CD4-positive, alpha-beta T cell treated with Interleukin-21 for 1 hour (primary cell): ENCODE measurements at regions not wholly inside any gene's neighbourhood (a gene's known extent, or its start where the extent isn't known, plus 50 kb on each side); places are given as distances from the start of the nearest gene placed in this dataset.

Experiments used
- DNase-seq: peaks from one replicate; pipeline ENCODE4 v3.0.0-alpha.2; 2020

DNA sequence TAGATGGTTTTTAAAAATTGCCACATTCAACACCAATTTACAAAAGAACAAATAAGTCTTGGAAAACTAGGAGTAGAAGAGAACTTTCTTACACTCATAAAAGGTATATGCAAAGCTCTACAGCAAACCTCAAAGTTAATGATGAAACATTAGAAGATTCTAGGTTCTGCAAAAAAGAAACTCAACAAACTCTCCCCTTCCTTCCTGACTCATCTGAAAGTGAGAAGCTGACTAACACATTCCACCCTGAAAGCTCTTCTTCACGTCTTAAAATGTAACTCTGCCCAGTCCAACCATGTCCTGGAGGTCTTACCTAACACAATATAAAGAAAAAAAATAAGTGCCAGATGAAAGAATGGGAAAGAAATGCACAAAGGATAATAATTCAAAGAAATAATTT is 218.9 kb upstream of the ISX start:
- DNase-seq: no peak

DNA sequence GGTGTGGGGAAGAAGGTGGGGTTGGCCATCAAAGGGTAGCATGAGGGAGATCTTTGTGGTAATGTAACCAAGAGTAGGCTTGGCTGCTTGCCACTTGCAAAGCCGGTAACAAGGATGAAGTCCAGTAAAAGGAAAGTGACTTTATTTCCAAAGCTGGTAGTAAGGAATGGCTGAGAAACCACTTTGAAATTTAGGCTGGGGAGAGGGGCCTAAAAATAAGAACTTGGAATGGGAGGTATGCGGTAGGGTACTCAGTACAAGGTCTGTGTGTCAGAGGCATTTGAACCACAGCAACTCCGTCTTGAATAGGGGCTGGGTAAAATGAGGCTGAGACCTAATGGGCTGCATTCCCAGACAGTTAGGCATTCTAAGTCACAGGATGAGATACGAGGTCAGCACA is 216.0 kb upstream of the ISX start:
- DNase-seq: no peak

DNA sequence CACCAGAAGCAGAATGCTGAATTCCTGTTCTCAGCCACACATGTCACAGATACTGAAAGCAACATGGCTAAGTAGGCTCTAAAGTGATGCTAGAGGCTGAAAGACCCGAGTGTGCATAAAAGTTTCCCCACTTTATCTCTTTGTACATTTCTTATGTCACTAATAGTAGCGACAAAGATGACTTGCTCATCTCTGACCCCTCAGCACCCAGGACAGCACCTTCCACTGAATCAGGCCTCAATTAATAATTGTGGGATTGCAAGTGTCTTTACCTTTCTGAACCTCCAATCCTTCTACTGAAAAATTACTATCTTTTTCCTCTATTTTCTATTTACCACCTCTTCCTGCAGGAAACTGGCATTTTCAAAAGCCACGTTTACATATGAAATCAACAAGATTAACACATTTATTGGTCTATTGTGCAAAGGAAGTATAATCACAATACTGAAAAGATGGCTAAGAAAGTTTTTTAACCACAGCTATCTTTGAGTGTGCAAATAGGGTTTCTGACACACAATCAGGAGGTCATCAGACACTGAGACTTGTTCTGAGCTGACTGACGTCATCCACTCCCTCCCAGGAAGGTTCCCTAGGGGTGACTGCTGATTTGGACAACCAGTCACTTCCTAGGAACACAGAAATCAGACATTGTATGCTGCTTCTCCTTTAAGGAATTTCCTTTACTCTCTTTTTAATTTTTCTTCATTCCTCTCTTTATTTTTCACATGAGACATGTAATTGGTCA is 213.9 kb upstream of the ISX start:
- no peak for DNase-seq

DNA sequence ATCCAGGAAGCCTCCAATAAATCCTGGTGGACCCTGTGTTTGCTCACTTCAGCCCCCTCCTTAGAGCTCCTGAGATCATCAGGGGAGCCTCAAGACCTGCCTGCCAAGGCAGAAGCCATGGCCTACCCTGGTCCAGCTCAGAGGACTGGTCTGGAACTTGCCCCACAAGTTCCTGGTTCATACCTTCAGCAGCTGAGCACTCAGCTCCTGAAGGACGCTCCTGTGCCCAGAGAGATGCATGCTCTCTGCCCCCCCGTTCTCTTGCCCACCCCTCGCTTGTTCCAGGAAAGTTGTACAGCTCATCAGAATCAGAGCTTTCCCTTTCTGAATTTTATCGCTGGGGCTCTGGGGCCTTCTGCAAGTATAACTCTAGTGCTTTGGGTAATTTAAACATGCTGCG is 210.5 kb upstream of the ISX start:
- no peak for DNase-seq

DNA sequence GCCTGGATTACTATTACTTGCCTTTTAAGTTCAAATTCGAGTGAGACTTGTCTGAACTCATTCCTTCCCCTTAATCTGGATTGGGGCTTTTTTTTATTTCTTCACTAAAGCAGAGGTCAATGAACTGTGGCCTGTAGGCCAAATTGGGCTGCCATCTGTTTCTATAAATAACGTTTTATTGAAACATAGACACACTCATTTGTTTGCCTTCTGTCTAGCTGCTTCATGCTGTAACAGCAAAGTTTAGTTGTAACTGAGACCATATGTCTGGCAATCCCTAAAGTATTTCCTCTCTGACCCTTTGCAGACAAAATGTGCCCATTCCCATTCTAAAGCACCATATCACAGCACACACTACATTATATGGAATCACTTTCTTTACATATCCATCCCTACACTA is 207.9 kb upstream of the ISX start:
- no peak for DNase-seq

DNA sequence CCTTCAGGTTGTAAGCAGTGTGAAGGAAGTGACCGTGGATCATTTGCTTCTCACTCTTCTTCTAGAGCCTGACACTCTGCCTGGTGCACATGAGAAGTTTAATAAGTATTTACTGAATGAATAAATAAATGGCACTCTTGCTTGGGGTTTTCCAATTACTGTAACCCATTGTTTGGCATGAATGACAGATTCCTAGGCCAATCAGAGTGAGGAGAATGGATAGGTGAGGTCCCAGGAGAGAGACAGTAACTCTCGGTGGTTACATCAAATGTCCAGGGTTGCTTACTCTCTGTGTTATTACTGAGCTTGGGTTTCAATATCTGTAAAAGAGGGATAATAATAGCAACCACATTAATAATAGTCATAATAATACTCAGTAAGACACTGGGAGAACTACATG is 204.2 kb upstream of the ISX start:
- no peak for DNase-seq

DNA sequence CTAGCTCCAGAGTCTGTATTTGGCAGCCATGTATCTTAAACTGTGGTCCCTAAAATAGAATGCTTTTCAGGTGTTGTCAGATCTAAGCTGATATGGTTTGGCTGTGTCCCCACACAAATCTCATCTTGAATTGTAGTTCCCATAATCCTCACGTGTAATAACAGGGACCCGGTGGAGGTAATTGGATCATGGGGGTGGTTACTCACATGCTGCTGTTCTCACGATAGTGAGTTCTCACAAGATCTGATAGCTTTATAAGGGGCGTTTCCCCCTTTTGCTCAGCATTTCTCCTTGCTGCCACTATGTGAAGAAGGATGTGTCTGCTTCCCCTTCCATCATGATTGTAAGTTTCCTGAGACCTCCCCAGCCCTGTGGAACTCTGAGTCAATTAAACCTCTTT is 199.9 kb upstream of the ISX start:
- DNase-seq: no peak

DNA sequence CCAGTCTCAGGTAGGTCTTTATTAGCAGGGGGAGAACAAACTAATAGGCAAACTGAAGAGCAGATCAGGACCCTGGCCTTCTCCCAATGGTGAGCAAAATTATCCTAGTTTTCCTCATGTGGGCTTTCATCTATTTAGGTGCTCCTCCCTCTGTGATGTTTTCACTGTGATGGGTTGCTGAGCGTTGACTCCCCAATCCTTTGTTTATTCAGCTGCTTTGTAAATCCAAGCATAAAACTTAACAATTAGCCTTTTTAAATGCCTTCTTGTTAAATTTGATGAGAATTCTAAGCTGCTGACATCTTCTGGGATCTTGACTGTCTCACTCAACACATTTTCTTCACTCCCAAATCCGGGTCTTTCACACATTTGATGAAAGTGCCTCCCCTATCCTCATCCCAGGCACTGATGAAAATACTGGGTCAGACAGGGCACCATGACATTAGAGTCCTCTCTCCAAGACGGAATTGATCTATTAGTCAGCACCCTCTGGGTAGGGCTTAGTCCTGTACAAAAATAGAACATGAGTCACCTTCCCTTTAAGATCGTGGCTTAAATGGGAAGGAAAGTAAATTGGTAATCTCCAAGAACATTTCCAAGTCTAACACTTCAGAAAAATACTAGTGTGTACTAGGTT is 199.3 kb upstream of the ISX start:
- no peak for DNase-seq

DNA sequence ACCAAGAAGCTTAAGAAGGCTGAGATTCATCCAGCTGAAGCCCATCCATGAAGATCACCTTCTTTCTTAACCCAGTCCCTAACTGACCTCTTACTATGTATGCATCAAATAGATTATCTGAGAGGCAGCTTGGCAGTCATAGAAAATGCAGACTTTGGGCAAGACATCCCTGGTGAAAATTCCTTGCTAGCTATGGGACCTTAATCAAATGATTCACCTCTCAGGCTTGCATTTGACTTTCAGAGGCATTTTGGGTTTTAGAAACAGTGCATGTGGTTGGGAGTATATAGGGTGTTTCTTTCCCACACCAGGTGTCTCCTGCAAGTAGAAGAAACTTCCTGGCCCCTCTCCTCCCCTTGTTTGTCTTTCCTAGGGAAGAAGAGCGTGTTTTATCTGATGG is 188.5 kb upstream of the ISX start:
- no peak for DNase-seq

DNA sequence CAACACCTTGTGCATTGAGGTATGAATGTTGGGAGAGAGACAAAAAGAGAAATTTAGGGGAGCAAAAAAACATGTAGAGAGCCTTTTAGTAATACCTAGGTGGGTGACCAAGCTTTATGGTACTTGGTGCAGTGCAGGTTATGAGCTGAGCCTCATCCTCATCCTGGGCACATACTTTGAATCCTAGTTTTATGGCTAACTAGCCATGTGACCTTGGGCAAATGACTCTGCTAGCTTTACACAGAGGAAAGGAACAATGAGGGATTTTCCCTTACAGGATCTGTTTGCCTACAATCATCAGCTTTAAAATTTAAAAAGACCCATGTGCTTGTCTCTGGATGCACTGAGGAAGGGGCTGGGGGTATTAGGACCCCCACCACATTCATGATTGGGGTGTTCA is 187.8 kb upstream of the ISX start:
- no peak for DNase-seq

DNA sequence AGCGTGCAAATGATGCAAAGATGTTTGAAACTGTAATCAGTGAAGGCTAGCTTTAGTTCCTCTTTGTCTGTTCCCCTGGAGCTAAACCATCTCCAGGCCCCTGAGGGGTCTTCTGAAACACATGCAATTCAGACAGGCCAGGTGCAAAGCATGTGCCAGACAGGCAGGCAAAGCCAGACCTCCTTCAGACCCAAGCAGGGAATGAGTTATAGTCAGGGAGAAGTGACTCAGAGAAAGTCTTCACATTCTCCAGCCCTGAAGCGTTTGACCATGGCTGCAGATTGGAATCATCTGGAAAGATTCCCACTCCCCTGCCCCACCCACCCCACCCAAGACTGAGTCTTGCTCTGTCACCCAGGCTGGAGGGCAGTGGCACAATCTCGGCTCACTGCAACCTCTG is 187.0 kb upstream of the ISX start:
- DNase-seq: no peak

DNA sequence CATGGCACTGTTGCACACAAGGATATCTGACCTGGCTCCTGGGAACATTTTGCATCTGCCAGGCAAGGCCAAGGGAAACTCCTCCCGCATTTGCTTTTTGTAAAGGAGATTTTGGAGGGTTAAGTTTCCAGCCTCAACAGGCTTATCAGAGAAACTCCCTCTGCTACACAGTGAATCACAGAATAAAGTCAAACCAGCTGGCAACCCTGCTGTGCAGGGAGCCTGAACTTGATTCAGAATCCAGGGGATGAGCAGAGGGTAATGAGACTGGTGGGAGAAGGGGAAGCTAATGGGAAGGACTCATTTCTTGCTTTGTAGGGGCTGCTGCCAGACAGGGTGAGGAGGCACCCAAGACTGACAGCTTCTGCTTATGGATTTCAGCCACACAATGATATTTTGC is 185.3 kb upstream of the ISX start:
- DNase-seq: no peak

DNA sequence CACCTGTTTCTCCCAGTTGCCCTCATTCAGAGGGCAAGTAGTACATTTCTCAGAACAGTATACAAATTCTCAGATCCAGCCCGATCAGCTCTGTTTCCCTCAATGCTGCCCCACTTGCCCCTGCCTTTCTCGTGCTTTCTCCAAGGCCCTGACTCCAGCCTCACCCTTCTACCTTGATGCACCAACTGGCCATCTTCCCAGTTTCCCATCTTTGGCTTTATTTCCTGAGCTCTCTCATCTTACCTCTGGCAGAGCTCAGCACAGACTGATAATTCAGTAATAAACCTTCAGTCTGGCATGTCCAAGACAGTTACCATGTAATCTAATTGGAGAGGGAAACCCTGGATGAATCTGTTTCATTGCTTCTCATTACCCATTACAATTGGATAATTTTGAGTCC is 184.5 kb upstream of the ISX start:
- DNase-seq: no peak

DNA sequence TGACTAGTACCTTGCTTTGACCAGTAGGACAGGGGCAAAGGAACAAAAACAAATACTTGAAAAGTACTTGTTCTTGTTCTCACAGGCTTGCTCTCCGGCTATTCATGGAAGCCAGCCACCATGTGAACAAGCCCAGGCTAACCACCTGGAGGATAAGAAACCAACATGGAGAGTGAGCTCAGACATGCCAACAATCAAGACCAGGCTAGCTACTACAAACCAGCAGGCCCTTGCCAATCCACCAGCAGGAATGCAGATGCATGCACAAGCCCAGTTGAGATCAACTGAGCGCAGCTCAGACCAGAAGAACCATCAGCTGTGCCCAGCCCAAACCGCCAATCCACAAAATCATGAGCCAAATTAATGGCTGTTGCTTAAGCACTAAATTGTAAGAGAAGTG is 180.1 kb upstream of the ISX start:
- DNase-seq: no peak

DNA sequence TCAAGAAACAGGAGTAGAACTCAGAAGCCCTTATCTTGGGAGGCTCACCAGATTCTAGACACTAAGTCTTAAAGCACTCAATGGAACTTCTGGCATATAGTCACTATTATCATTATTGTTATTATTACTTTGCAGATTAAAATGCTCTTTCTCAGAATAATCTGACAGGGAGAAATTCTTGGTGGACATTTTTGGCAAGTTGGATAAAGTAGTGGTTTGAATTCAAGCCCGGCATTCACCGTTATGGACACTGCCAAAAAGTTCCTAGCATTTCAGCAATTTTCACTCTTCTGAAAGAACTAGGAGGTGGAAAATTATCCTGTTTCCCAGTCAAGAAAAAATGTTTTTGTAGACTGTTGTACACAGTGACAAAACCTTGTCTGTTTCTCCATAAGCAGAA is 179.6 kb upstream of the ISX start:
- no peak for DNase-seq

DNA sequence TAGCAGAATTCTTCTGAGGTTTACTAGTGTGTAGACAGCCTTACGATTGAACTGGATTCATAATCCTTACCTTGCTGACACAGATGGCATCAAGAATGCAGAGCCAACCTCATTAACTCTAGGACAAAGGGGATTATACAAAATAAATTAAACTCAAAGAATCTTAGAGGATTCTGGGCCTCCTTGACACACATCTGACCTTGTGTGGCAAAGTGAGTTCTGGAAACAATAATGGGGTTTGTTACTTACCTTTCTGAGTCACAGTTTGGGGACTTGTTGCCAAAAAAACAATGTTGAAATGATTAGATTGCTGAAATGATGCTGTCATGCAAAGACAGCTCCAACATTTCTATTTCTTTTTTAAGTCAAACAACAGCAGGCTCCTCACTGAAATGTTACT is 179.1 kb upstream of the ISX start:
- DNase-seq: no peak

DNA sequence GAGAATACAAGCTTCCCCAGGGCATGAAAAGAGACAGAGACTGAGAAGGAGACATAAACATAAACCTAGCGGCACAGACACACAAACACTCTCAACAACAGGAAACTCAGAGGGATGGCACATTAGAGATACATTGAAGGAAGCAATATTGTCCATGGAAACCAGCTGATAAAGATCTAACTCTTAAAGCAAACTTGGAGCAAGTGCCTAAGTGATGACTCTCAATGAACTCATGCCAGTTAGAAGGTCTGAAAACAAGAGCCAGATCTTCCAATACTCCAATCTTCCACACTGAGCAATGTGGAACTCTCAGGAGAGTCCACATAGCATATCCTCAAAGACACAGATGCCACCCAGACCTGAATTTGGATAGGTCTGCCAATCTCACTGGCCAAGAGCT is 168.8 kb upstream of the ISX start:
- DNase-seq: no peak

DNA sequence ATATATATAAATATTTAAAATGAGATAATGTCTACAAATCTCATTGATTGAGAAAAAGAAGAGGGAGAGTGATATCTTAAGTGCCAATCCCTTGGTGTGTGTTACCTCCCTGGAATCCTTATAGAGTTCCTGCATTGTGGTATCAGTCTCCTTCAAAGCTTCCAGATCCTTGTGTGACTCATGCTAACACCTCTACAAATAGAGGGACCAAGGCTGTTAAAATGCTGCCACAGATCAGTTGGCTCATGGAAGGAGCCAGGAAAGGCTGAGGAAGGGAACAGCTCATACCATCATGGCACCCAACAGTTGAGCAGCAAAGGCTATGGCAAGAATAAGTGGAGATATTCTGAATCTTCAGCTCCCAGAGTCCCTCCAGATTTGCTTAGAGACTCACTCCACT is 163.6 kb upstream of the ISX start:
- no peak for DNase-seq

DNA sequence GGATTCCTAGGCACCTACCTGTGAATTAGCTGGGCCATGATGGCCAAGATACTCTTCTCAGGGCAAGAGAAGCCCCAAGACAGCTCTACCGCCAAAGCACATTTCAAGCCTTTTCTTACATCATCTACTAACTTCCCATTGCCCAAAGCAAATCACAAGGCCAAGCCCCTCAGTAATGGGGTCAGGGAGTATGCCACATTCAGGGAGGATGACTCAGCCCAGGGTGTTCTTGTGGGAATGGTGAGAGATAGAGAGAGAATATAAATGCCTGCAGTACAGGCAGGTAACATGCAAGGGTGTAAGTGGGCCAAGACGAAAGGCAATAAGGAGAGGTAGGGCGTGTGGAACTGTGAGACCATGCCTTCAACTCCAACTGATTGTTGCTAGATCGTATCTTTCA is 162.5 kb upstream of the ISX start:
- no peak for DNase-seq

DNA sequence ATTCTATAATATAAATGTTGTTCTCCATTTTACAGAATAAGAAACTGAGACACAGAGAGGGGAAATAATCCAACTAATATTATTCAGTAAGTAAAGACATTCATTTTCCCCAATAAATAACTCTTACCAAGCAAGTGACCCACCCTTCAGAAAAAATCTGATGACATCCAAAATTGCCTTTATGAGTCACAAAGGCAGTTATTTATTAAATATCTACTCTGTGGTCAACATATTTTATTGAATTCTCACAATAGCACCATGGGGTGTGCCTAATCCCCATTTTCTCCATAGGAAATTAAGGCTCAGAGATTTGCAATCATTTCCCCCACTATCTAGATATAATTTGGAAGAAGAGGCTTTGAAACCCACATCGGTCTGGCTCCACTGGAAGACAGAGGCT is 161.5 kb upstream of the ISX start:
- no peak for DNase-seq

DNA sequence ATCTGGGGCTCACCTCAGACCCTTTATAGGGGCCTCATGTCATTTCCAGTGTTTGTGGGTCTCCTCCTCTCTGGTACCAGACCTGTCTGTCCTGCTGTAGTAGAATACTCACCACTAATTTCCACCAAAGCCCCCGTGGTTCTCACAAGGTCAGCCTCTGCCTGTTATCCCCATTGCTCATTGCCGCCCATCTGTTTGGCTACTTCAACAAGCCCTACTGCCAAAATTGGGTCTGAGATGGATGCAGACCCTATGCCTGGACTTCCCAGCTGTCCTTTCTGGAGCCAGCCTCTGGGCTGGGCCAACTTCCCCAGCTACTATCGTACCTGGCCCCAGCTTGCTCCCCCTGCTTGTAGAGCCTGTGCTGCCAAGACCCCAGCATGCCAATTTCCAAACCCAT is 152.1 kb upstream of the ISX start:
- DNase-seq: no peak

DNA sequence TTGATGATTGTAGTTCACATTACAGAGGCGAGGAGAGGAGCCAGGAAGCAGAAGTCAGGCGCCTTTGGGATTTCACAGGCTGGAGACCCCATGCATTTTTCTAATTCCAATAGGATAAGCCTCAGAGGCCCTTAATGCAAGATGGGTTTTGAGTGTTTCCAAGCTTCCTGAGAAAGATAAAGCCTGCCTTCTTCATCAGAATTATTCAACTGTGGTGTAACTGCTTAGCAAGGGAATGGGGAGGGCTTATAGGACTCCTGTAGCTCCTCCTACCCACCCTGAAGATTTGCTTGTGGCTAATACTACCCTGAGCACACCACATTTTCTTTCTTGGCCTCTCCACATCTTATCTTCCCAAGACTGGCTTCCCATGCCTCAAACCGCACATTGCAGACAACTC is 151.1 kb upstream of the ISX start:
- no peak for DNase-seq

DNA sequence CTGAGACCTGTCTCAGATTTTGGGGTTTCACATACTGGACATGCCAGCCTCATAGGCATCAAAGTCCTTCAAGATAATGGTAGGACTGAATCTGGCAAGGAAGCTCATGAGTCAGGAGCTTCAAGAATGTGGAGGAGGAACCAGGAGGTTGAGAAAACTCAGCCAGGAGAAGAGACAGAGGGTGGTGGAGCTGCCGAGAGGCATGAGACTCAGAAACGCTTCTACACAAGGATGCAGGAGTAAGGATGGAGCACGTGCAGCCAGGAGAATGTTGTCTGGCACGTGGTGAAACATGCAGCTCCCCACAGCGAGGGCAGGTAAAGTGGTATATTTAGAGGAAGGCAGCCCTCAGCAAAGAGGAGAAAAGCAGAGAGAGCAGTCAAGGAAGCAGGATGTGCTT is 148.7 kb upstream of the ISX start:
- no peak for DNase-seq

DNA sequence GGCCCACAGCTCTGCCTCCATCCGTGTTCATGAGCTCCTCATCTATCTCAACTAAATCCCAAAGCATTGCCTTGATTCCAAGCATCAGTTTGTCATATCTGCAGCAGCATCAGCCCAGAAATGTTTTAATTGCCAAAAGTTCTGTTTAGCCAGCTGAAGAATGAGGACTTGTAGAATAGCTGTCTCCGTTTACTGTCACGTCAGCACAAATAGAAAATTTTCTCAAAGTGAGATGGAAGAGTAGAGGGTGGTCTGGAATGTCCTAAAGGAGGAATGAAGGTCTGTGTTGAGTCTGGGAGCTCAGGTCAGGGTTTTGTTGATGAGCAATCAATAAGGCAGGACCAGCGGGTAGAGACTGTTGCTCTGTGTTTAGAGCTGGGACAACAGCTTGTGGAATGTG is 134.9 kb upstream of the ISX start:
- DNase-seq: no peak

DNA sequence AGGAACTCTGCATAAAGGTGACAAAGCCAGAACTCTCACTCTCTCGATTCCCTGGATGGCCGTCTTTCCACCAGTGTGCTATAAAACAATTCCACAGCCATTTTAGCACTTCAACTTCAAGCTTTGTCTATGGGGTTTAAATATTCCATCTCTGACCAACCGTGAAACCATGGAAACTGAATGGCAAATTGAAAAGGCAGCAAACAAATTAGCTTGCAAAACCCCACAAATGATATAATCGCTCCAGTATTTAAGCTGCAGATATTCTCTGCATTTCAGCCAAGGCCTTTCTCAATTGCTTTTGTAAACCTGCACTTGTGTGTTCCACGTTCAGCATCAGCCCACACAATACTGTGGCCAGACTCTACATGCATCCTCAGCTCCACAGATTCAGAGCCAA is 131.7 kb upstream of the ISX start:
- DNase-seq: no peak
